ENCODE measurements at regions not wholly inside any gene's neighbourhood (a gene's known extent, or its start where the extent isn't known, plus 50 kb on each side); places are given as distances from the start of the nearest gene placed in this dataset.

GRCh38 chr20:11356061-11356460 lies 561.6 kb upstream of the BTBD3 start (continued):
- TF ChIP-seq, protein P1, sequence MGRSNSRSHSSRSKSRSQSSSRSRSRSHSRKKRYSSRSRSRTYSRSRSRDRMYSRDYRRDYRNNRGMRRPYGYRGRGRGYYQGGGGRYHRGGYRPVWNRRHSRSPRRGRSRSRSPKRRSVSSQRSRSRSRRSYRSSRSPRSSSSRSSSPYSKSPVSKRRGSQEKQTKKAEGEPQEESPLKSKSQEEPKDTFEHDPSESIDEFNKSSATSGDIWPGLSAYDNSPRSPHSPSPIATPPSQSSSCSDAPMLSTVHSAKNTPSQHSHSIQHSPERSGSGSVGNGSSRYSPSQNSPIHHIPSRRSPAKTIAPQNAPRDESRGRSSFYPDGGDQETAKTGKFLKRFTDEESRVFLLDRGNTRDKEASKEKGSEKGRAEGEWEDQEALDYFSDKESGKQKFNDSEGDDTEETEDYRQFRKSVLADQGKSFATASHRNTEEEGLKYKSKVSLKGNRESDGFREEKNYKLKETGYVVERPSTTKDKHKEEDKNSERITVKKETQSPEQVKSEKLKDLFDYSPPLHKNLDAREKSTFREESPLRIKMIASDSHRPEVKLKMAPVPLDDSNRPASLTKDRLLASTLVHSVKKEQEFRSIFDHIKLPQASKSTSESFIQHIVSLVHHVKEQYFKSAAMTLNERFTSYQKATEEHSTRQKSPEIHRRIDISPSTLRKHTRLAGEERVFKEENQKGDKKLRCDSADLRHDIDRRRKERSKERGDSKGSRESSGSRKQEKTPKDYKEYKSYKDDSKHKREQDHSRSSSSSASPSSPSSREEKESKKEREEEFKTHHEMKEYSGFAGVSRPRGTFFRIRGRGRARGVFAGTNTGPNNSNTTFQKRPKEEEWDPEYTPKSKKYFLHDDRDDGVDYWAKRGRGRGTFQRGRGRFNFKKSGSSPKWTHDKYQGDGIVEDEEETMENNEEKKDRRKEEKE (IDR thresholded peaks at IDR 0.05), result no peak
- TF ChIP-seq POU2F2 (IDR thresholded peaks at IDR 0.05; ENCODE audit: borderline replicate concordance, low read depth, low read length) (no peak), BMI1 (IDR thresholded peaks at IDR 0.05; ENCODE audit: borderline replicate concordance) (no peak), ZBED1 (IDR thresholded peaks at IDR 0.05; ENCODE audit: borderline replicate concordance) (no peak), SPI1 (IDR thresholded peaks at IDR 0.05; ENCODE audit: borderline replicate concordance, insufficient read depth, low read depth, low read length) (no peak), IKZF2 (IDR thresholded peaks at IDR 0.05) (no peak), RAD51 (IDR thresholded peaks at IDR 0.05) (no peak), EED (IDR thresholded peaks at IDR 0.05; ENCODE audit: low read depth) (no peak)
- TF ChIP-seq, protein P2, sequence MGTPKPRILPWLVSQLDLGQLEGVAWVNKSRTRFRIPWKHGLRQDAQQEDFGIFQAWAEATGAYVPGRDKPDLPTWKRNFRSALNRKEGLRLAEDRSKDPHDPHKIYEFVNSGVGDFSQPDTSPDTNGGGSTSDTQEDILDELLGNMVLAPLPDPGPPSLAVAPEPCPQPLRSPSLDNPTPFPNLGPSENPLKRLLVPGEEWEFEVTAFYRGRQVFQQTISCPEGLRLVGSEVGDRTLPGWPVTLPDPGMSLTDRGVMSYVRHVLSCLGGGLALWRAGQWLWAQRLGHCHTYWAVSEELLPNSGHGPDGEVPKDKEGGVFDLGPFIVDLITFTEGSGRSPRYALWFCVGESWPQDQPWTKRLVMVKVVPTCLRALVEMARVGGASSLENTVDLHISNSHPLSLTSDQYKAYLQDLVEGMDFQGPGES (IDR thresholded peaks at IDR 0.05), result no peak
- TF ChIP-seq, protein P3, sequence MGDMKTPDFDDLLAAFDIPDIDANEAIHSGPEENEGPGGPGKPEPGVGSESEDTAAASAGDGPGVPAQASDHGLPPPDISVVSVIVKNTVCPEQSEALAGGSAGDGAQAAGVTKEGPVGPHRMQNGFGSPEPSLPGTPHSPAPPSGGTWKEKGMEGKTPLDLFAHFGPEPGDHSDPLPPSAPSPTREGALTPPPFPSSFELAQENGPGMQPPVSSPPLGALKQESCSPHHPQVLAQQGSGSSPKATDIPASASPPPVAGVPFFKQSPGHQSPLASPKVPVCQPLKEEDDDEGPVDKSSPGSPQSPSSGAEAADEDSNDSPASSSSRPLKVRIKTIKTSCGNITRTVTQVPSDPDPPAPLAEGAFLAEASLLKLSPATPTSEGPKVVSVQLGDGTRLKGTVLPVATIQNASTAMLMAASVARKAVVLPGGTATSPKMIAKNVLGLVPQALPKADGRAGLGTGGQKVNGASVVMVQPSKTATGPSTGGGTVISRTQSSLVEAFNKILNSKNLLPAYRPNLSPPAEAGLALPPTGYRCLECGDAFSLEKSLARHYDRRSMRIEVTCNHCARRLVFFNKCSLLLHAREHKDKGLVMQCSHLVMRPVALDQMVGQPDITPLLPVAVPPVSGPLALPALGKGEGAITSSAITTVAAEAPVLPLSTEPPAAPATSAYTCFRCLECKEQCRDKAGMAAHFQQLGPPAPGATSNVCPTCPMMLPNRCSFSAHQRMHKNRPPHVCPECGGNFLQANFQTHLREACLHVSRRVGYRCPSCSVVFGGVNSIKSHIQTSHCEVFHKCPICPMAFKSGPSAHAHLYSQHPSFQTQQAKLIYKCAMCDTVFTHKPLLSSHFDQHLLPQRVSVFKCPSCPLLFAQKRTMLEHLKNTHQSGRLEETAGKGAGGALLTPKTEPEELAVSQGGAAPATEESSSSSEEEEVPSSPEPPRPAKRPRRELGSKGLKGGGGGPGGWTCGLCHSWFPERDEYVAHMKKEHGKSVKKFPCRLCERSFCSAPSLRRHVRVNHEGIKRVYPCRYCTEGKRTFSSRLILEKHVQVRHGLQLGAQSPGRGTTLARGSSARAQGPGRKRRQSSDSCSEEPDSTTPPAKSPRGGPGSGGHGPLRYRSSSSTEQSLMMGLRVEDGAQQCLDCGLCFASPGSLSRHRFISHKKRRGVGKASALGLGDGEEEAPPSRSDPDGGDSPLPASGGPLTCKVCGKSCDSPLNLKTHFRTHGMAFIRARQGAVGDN (IDR thresholded peaks at IDR 0.05), result no peak
- TF ChIP-seq, protein P4, sequence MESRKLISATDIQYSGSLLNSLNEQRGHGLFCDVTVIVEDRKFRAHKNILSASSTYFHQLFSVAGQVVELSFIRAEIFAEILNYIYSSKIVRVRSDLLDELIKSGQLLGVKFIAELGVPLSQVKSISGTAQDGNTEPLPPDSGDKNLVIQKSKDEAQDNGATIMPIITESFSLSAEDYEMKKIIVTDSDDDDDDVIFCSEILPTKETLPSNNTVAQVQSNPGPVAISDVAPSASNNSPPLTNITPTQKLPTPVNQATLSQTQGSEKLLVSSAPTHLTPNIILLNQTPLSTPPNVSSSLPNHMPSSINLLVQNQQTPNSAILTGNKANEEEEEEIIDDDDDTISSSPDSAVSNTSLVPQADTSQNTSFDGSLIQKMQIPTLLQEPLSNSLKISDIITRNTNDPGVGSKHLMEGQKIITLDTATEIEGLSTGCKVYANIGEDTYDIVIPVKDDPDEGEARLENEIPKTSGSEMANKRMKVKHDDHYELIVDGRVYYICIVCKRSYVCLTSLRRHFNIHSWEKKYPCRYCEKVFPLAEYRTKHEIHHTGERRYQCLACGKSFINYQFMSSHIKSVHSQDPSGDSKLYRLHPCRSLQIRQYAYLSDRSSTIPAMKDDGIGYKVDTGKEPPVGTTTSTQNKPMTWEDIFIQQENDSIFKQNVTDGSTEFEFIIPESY (IDR thresholded peaks at IDR 0.05), result no peak
- TF ChIP-seq, protein P5, sequence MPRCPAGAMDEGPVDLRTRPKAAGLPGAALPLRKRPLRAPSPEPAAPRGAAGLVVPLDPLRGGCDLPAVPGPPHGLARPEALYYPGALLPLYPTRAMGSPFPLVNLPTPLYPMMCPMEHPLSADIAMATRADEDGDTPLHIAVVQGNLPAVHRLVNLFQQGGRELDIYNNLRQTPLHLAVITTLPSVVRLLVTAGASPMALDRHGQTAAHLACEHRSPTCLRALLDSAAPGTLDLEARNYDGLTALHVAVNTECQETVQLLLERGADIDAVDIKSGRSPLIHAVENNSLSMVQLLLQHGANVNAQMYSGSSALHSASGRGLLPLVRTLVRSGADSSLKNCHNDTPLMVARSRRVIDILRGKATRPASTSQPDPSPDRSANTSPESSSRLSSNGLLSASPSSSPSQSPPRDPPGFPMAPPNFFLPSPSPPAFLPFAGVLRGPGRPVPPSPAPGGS (IDR thresholded peaks at IDR 0.05; ENCODE audit: borderline replicate concordance, insufficient read depth, low read depth, low read length, poor library complexity, severe bottlenecking), result no peak

All from GM12878 (cell line).